Left cardiac atrium (tissue), 4 donors: ENCODE measurements at regions not wholly inside any gene's neighbourhood (a gene's known extent, or its start where the extent isn't known, plus 50 kb on each side); places are given as distances from the start of the nearest gene placed in this dataset.
"Not testable (repeated sequence)": the region's sequence is repeated elsewhere in the genome, so short reads cannot be mapped to it uniquely, and the experiment has no call there.

Experiments used
- ATAC-seq, 2 donors: fragments of 200-7000 bp; cut with Tn5 transposase; one replicate each; pipeline ENCODE4 v1.9.1; 2020; ENCODE audit warnings: mild to moderate bottlenecking in 2 of 2, moderate library complexity in 2 of 2
- DNase-seq: peaks from one replicate; pipeline ENCODE4 v3.0.0-alpha.2; 2020
- intact Hi-C, 2 donors: fragments of 100-400 bp; cut with DNase I; formaldehyde crosslinking; loops; one replicate each; pipeline versions ENCODE4 v1.14.1 to v1.15.1; 2022 to 2023
- donor health status: DM: no; HTN: yes; CAD: no.
- donor health status: DM: no; HTN: yes; CAD: no; lungs with severe emphysema.
- donor health status: DM: yes; HTN: yes; CAD: no.
- donor health status: Dilated cardiomyopathy.

DNA sequence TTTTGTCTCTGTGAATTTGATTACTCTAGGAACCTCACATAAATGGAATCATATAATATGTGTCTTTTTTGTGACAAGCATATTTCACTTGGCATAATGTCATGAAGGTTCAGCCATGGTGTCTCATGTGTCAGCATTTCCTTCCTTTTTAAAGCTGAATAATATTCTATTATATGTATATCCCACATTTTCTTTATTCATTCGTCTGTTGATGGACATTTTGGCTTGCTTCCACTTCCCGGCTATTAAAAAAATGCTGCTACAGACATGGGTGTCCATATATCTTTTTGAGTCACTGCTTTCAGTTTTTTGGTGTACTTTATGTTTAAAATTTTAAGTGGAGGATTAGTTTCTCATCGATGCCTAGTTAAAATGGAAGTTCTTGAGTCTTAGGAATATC lies 59.8 kb upstream of the C5orf63 start:
- no peak for ATAC-seq
- no peak for DNase-seq
- intact Hi-C loops: no loop called here

GRCh38 chr5:127136908-127137307 lies 63.6 kb upstream of the C5orf63 start:
- DNase-seq: no peak
- intact Hi-C loops: no loop called here
- no peak for ATAC-seq

- ATAC-seq (no peak), DNase-seq (no peak)
- intact Hi-C loops: no loop called here
These were observed 70.4 kb upstream of the C5orf63 start for GRCh38 chr5:127143722-127144121.

- no peak for ATAC-seq
- intact Hi-C loops: no loop called here
These were observed 79.7 kb upstream of the C5orf63 start for GRCh38 chr5:127153031-127153430.

GRCh38 chr5:127153521-127153920 lies 80.2 kb upstream of the C5orf63 start:
- intact Hi-C loops: no loop called here
- ATAC-seq: no peak
- DNase-seq: no peak

More at GRCh38 chr5:127153031-127153430, 79.7 kb upstream of the C5orf63 start:
- DNase-seq: no peak

- ATAC-seq (no peak), DNase-seq (no peak)
- intact Hi-C loops: no loop called here
These were observed 90.4 kb upstream of the C5orf63 start for GRCh38 chr5:127163750-127164149.

DNA sequence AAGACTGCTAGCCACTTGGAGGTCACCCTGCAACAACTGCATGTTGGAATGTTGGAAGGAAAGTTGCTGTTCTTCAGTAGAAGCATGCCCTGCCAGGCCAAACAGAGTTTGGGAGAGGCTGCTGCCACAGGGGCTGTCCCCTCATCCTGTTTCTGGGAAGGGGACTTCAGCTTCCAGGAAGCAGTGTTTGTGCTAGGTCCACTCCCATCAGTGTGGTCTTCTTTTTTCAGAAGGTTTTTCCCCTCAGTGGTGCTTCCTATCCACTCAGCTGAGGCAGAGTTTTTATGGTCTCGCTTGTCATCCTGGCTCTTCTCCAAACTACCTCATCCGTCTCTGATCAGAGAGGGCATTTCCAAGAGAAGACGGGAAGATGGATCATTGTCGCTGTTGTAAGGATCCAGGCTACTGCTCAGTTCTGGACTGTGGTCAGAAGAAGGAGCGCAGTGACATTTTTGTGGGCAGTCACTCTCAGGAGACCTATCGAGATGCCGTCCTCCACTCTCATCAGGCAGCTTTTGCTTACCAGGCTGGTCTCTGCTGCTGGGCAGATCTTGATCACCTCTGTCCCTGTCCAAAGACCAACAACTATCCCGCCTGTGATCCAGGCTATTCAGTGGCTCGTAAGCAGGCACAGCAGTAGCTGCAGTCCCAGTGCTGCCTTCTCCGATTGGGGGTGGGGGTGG lies 97.8 kb upstream of the C5orf63 start:
- no peak for DNase-seq
- intact Hi-C loops: no loop called here
- ATAC-seq: no peak

DNA sequence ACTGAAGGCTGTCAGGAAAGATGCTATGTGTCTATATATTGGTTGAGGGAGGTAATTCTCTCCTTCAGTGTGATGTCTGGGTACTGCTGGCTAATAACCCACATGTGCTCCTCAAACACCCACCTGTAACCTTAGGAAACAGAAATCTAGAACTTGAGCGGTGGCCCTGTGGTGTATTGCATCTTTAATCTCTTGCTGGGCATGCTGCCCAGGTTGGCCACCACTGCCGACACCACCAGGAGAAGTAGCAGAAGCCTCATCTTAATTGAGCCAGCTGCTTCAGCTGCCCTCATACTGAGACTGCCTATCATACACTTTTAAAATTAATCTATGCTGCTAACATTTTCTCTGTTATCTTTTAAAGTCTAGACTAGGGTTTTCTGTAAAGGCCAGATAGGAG lies 103.5 kb upstream of the C5orf63 start:
- ATAC-seq (no peak), DNase-seq (no peak)
- intact Hi-C loops: no loop called here

- intact Hi-C loops, ATAC-seq, DNase-seq: not testable (repeated sequence)
These were observed 108.0 kb upstream of the MEGF10 start for GRCh38 chr5:127182631-127183030.

- no peak for ATAC-seq
- no peak for DNase-seq
- intact Hi-C loops: no loop called here
These were observed 107.3 kb upstream of the MEGF10 start for GRCh38 chr5:127183332-127183731.

GRCh38 chr5:127184851-127185250 lies 105.7 kb upstream of the MEGF10 start:
- ATAC-seq (no peak), DNase-seq (no peak)
- intact Hi-C loops: no loop called here

GRCh38 chr5:127186657-127187056 lies 103.9 kb upstream of the MEGF10 start:
- intact Hi-C loops: no loop called here
- ATAC-seq (no peak), DNase-seq (no peak)

- DNase-seq (no peak), ATAC-seq (no peak)
- intact Hi-C loops: no loop called here
These were observed 102.9 kb upstream of the MEGF10 start for GRCh38 chr5:127187706-127188105.

- ATAC-seq: no peak
- DNase-seq: no peak
- intact Hi-C loops: no loop called here
These were observed 98.4 kb upstream of the MEGF10 start for GRCh38 chr5:127192150-127192549.

DNA sequence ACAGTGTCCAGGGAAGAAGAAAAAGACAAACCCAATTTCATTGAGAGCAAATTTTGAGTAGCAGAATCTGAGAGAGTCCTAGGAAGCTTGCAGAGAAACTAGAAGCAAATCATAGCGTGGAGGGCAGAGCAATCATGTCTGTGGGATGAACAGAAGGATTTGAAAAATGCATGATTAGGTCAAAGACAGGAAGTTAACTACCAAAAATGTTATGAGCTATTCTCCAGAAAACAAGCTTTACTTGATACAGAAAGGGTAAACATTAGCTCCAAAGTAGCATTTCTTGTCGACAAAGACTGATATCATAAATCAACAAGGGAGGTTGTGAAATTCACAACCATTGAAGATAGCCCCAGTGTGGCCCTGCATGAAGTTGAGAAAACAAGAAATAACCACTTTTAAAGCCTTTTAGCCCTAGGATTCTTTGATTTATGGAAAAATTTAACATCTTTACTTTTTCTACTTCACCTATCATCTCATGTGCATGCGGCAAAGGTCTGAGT lies 97.7 kb upstream of the MEGF10 start:
- ATAC-seq: no peak
- intact Hi-C loops: no loop called here
- DNase-seq: no peak

GRCh38 chr5:127196042-127196441 lies 94.6 kb upstream of the MEGF10 start:
- intact Hi-C loops: no loop called here
- no peak for DNase-seq
- ATAC-seq: no peak

GRCh38 chr5:127197402-127198167 lies 93.0 kb upstream of the MEGF10 start:
- intact Hi-C loops, DNase-seq, ATAC-seq: not testable (repeated sequence)

DNA sequence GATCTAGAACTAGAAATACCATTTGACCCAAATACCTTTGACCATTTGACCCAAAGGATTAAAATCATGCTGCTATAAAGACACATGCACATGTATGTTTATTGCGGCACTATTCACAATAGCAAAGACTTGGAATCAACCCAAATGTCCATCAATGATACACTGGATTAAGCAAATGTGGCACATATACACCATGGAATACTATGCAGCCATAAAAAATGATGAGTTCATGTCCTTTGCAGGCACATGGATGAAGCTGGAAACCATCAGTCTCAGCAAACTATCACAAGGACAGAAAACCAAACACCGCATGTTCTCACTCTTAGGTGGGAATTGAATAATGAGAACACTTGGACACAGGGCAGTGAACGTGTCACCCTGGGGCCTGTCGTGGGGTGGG lies 87.9 kb upstream of the MEGF10 start:
- intact Hi-C loops, ATAC-seq, DNase-seq: not testable (repeated sequence)

DNA sequence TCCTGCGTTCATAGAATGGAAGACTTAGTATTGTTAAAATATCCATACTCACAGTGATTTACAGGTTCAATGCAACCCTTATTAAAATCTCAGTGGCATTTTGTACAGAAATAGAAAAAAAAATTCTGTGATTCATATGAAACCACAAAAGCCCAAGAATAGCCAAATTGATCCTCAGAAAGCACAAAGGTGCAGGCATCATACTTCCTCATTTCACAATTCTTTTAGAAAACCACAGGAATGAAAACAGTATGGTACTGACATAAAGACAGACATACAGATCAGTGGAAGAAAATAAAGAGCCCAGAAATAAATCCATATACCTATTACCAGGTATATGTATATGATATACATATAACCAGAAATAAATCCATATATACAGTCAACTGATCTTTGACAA lies 86.8 kb upstream of the MEGF10 start:
- intact Hi-C loops: no loop called here
- DNase-seq (no peak), ATAC-seq (no peak)

DNA sequence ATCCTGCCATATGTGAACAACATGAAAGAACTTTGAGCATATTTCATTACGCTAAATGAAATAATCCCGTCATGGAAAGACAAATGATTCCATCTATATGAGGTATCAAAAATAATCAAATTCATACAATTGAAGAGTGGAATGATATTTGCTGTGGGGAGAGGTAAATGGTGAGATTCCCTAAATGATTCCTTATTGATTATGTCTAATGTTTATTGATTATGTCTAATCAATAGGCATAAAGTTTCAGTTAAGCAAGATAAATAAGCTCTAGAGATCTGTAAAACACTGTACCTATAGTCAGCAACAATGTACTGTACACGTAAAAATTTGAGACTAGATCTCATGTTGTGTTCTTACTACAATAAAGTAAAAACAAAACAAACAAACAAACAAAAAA lies 85.4 kb upstream of the MEGF10 start:
- no peak for ATAC-seq
- no peak for DNase-seq
- intact Hi-C loops: no loop called here
